ENCODE measurements at regions not wholly inside any gene's neighbourhood (a gene's known extent, or its start where the extent isn't known, plus 50 kb on each side); places are given as distances from the start of the nearest gene placed in this dataset.

- Histone ChIP-seq H3K4me1 (ENCODE audit: insufficient read depth, poor library complexity, severe bottlenecking) (peaks cover 9% of the 10 kb centered on the region), H3K36me3 (ENCODE audit: low read depth) (no peaks in the 10 kb centered on the region), H3K27me3 (ENCODE audit: insufficient read depth, poor library complexity, severe bottlenecking) (no peaks in the 10 kb centered on the region), H3K9me3 (ENCODE audit: severe bottlenecking) (no peaks in the 10 kb centered on the region), H3K27ac (ENCODE audit: poor library complexity, severe bottlenecking) (no peak overlapping the region), H3K4me3 (ENCODE audit: severe bottlenecking) (no peak overlapping the region)
- ATAC-seq (ENCODE audit: low read depth) (no peak), DNase-seq (ENCODE audit: low spot score) (no peak)
- TF ChIP-seq, protein P1, sequence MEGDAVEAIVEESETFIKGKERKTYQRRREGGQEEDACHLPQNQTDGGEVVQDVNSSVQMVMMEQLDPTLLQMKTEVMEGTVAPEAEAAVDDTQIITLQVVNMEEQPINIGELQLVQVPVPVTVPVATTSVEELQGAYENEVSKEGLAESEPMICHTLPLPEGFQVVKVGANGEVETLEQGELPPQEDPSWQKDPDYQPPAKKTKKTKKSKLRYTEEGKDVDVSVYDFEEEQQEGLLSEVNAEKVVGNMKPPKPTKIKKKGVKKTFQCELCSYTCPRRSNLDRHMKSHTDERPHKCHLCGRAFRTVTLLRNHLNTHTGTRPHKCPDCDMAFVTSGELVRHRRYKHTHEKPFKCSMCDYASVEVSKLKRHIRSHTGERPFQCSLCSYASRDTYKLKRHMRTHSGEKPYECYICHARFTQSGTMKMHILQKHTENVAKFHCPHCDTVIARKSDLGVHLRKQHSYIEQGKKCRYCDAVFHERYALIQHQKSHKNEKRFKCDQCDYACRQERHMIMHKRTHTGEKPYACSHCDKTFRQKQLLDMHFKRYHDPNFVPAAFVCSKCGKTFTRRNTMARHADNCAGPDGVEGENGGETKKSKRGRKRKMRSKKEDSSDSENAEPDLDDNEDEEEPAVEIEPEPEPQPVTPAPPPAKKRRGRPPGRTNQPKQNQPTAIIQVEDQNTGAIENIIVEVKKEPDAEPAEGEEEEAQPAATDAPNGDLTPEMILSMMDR (IDR thresholded peaks at IDR 0.05; ENCODE audit: poor library complexity, severe bottlenecking) = no peak
These were observed 215.0 kb downstream of the THBS2 start for GRCh38 chr6:169038691-169039090.

DNA sequence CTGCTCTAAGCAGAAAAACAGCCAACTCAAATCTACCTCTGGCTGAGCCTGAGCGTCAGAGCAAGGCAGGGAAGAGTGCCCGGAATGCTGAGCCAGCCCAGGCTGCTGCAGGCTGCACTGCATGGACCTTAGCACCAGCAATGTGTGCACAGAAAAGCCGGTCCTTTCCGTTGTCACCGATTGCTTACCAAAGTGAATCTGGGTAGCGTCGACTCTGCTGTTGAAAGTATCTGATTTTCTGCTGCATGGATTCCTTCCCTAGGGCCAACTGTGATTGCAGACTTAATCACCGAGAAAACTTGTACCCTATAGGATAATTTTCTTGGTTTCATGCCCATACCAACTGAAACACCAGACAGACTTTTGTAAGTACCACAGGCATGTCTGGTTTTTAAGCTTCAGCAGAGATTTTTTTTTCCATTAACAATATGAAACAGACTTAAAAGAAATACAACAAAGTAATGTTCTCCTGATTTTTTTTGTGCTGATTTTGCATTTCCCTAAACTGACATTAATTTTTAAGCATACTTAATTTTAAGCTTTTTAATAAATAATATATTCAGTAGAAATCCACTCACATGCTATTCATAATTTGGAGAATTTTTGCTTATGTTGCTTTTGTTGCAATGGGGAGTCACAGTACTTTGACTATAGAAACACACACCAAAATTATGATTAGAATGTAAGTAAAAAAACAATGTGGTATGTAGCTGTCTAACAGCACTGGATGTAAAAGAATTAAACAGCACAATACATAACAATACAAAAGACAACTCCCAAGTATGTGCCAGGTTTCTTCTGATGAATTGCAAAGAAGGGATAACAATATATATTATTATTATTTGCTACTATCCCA, 218.0 kb downstream of the THBS2 start:
- Histone ChIP-seq H3K4me1 (ENCODE audit: insufficient read depth, poor library complexity, severe bottlenecking) (peaks cover 9% of the 10 kb centered on the region), H3K27me3 (ENCODE audit: insufficient read depth, poor library complexity, severe bottlenecking) (no peaks in the 10 kb centered on the region), H3K9me3 (ENCODE audit: severe bottlenecking) (no peaks in the 10 kb centered on the region), H3K27ac (ENCODE audit: poor library complexity, severe bottlenecking) (no peak overlapping the region), H3K36me3 (ENCODE audit: low read depth) (no peaks in the 10 kb centered on the region), H3K4me3 (ENCODE audit: severe bottlenecking) (no peak overlapping the region)
- DNase-seq (ENCODE audit: low spot score) = no peak
- TF ChIP-seq, protein P1 (IDR thresholded peaks at IDR 0.05; ENCODE audit: poor library complexity, severe bottlenecking) = no peak
- ATAC-seq (ENCODE audit: low read depth) = peak; percentile 72

- Histone ChIP-seq H3K27ac (ENCODE audit: poor library complexity, severe bottlenecking) (no peak overlapping the region), H3K4me3 (ENCODE audit: severe bottlenecking) (no peak overlapping the region), H3K27me3 (ENCODE audit: insufficient read depth, poor library complexity, severe bottlenecking) (no peaks in the 10 kb centered on the region), H3K9me3 (ENCODE audit: severe bottlenecking) (no peaks in the 10 kb centered on the region), H3K36me3 (ENCODE audit: low read depth) (no peaks in the 10 kb centered on the region), H3K4me1 (ENCODE audit: insufficient read depth, poor library complexity, severe bottlenecking) (peaks cover 9% of the 10 kb centered on the region)
- no peak for ATAC-seq (ENCODE audit: low read depth)
- TF ChIP-seq, protein P1 (IDR thresholded peaks at IDR 0.05; ENCODE audit: poor library complexity, severe bottlenecking) = no peak
- DNase-seq (ENCODE audit: low spot score) = no peak
These were observed 219.0 kb downstream of the THBS2 start for GRCh38 chr6:169034516-169035167.

DNA sequence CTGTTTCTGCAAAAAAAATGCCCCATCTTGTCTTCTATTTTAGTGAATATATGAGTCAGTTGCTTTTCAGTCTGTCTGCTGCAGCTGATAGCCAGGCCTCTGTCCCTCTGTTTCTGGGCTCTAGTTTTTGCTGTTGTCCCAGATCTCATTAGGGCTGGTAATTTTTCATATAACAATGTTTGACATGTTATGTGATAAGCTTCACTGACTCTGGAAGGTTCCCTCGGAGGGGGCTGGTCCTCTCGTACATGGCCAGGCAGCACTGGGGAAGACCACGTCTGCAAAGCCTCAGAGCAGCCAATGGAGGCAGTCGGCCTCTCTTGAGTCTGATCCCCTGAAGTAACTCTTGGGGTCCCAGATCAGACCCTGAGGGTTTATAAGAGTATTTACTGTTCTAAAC, 223.8 kb downstream of the THBS2 start:
- TF ChIP-seq, protein P1 (IDR thresholded peaks at IDR 0.05; ENCODE audit: poor library complexity, severe bottlenecking) = no peak
- no peaks in the 10 kb centered on the region for H3K4me1 ChIP-seq (ENCODE audit: insufficient read depth, poor library complexity, severe bottlenecking)
- no peak overlapping the region for H3K27ac ChIP-seq (ENCODE audit: poor library complexity, severe bottlenecking)
- no peak overlapping the region for H3K4me3 ChIP-seq (ENCODE audit: severe bottlenecking)
- H3K27me3 ChIP-seq (ENCODE audit: insufficient read depth, poor library complexity, severe bottlenecking) = no peaks in the 10 kb centered on the region
- DNase-seq (ENCODE audit: low spot score) (no peak), ATAC-seq (ENCODE audit: low read depth) (no peak)
- H3K36me3 ChIP-seq (ENCODE audit: low read depth) = no peaks in the 10 kb centered on the region
- H3K9me3 ChIP-seq (ENCODE audit: severe bottlenecking) = no peaks in the 10 kb centered on the region

- Histone ChIP-seq H3K27ac (ENCODE audit: poor library complexity, severe bottlenecking) (no peak overlapping the region), H3K4me1 (ENCODE audit: insufficient read depth, poor library complexity, severe bottlenecking) (no peaks in the 10 kb centered on the region), H3K36me3 (ENCODE audit: low read depth) (no peaks in the 10 kb centered on the region), H3K27me3 (ENCODE audit: insufficient read depth, poor library complexity, severe bottlenecking) (no peaks in the 10 kb centered on the region), H3K4me3 (ENCODE audit: severe bottlenecking) (no peak overlapping the region), H3K9me3 (ENCODE audit: severe bottlenecking) (no peaks in the 10 kb centered on the region)
- TF ChIP-seq, protein P1 (IDR thresholded peaks at IDR 0.05; ENCODE audit: poor library complexity, severe bottlenecking) = no peak
- DNase-seq (ENCODE audit: low spot score) = no peak
- ATAC-seq (ENCODE audit: low read depth) = no peak
These were observed 225.3 kb downstream of the THBS2 start for GRCh38 chr6:169028343-169028742.

All from RWPE2 (cell line).